HG03354 (cell line): ENCODE measurements at regions not wholly inside any gene's neighbourhood (a gene's known extent, or its start where the extent isn't known, plus 50 kb on each side); places are given as distances from the start of the nearest gene placed in this dataset.
"Not testable (repeated sequence)": the region's sequence is repeated elsewhere in the genome, so short reads cannot be mapped to it uniquely, and the experiment has no call there.

Experiments
- ATAC-seq: cut with Tn5 transposase; IDR thresholded peaks from one replicate; pipeline ENCODE4 v1.9.1; 2021; ENCODE audit warnings: mild to moderate bottlenecking; ENCODE audit not compliant: unreplicated experiment, poor library complexity, severe bottlenecking

GRCh38 chr4:117515921-117516320 is 430.5 kb upstream of the TRAM1L1 start:
- no peak for ATAC-seq

DNA sequence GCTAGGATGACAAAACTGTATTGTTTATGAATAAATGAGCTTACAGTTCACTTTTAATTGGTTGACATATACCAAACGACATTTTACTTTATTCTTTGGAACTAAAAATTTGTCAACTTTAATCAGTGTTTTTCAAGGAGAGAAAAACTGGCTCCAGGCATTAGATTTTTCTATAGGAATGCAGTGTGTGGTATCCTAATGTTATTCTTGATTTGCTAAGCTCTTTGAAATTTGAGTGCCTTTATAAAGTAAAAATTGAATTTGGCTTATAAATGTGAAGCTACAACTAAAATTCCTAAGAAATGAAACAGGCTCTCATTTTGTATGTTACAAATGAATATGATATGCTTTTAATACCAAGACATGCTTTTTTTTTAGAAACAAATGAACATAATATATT is 442.2 kb upstream of the TRAM1L1 start:
- no peak for ATAC-seq

DNA sequence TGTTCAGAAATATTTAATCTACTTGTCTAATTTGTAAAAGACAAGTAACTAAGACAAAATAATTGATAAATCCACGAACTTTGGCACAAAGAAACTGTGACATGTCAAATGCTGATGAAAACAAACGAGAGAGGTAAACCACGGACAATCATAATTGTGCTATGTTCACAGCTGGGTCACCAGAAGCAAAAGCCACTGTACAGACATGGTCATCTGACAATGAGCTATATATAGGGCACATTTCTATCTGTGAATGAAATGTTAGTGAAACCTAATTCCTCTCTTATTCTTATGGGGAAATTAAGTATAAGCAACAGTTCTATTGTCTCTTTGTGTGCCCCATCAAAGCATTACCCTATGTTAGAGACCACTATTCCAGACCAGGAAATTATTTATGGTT is 444.0 kb upstream of the TRAM1L1 start:
- no peak for ATAC-seq

DNA sequence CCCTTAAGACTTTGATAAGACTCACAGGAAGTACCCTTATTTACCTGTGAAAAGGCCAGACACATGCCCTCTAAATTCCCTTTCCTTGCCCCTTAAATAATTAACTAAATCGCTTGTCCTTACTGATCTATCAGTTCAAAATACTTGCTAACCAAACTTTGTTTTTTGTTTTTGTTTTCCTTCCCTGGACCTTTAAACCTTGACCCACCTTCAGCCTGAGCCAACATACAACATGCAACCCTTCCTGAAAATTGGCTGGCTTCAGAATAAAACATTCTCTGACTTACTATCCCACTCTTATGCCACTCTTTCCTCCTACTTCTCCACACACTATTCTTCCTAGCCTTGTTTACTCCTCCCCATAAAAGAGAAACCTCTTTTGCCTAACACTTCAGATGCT is 448.1 kb upstream of the TRAM1L1 start:
- ATAC-seq, result no peak

- ATAC-seq, result no peak
These were observed 459.7 kb upstream of the TRAM1L1 start for GRCh38 chr4:117545039-117545438.

DNA sequence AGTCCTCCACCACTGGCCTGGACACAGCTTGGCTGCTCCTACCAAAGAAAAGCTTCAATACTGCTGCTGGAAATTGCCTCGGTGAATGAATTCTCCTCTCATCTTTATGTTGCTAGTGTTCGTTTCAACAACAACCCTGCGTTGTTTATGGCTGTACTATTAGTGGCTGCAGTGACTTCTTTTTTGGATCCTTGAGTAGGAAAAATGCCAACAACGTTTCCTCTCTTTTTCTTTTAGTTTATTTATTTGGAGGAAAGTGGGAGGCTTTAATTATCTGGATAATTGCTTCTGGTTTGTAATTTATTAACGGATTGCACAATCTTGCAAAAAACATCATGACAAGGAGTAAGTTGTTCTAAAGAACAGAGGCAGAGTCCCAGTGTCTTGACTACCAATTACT is 464.1 kb upstream of the TRAM1L1 start:
- ATAC-seq, result no peak

DNA sequence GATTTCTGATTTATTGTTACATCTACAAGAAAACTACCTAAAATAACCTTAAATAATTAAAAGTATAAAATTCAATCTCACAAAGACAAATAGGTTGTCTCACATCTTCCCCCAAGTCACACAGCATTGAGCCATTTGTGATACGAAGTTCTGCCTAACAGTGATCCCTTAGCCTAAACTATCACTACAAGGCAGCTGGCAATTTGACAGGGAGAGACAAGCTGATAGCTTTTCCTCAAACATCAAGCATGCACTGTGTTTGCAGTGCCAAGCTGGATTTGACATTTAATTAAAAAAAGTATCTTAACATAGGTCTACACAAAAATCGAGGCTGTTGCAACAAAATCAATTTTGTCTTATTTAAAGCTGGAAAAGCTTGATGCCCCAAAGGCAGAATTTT is 464.7 kb upstream of the TRAM1L1 start:
- no peak for ATAC-seq

GRCh38 chr4:117560329-117560728 is 474.0 kb upstream of the NDST3 start:
- no peak for ATAC-seq

GRCh38 chr4:117574085-117574484 is 460.2 kb upstream of the NDST3 start:
- no peak for ATAC-seq

GRCh38 chr4:117575850-117576249 is 458.4 kb upstream of the NDST3 start:
- ATAC-seq, result no peak

DNA sequence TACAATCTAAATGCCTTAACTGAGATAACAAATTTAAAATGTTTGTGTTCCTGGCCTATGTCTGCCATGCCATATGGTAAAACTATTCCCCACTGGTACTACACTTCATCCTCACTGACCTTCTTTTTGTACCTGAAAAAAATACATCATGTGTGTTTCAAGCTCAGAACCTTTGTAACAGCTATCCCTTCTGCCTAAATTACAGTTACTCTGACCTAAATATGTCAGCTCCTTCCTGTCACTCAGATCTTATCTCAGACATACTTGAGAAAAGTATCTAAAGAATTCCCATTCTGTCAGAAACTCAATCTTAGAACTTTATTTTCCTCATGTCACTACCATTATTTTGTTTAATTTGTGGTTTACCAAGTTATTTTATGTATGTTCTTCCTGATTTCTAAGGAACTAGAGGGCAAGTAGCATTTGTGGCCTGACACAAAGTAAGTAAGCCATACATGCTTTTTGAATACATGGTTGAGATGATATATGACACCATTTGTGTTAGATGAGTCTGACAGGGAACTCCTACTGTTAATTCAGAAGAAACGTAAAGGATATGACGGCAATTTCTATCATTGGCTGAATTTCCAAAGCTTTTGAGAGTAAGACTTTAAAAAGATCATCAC is 456.5 kb upstream of the NDST3 start:
- ATAC-seq, result no peak

DNA sequence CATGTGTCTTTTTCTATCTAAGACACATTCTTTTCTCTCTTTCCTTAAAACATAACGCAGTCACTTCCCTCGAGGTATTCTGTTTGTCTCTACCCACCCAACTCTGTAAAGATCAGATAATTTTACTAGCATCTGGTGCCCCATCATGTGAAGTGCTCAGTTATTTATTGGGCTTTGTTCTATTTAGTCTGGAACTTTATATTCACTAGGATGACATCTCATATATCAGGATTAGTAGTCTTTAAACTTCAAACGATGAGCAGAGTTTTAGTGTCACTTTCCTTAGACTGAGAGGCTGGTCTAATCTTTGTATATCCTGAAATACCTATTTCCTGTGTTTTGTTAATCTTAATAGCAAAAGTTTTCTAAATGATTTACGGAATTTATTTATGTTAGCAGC is 445.5 kb upstream of the NDST3 start:
- no peak for ATAC-seq

DNA sequence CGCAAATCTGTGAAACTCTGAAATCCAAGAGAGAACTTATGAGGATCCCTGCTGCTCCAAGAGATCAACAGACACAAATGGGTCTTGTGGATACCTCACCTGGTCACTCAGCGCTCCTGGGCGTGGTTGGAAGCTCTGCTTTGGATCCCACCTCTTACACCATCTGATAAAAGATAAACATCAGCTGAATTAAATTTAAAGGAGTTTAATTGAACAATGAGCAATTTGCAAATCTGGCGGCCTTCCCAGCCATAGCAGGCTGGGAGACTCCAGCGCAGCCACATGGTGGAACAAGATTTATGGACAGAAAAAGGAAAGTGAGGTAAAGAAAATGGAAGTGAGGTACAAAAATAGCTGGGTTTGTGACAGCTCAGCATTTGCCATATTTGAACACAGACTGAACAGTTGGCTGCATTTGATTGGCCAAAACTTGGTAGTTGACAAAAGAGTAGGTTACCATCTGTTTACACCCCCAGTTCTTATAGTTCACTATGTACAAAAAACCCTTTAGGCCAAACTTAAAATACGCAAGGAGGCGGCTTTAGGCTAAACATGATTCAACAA is 437.3 kb upstream of the NDST3 start:
- ATAC-seq, result no peak

- ATAC-seq, result not testable (repeated sequence)
These were observed 434.9 kb upstream of the NDST3 start for GRCh38 chr4:117599393-117599792.

GRCh38 chr4:117600936-117601335 is 433.4 kb upstream of the NDST3 start:
- not testable (repeated sequence) for ATAC-seq

- no peak for ATAC-seq
These were observed 423.5 kb upstream of the NDST3 start for GRCh38 chr4:117610706-117611308.

DNA sequence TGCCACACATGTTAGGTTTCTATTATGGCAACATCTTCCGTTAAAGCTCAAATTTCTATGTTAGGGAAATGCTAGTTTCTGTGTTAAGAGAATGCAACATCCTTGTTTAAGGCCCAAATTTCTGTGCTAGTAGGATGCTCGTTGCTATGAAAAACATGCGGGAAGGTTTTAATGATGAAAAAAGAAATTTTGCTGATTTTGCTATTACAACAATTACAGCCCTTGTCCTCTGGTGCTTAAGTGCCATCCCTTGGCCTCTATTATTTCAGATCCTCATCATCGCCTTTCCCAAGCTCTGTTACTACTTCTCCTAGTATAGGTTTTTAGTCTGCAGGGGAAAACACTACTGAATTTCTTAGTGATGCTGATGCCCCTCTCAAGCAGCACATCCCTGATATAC is 412.6 kb upstream of the NDST3 start:
- ATAC-seq, result no peak

- ATAC-seq, result no peak
These were observed 411.0 kb upstream of the NDST3 start for GRCh38 chr4:117623326-117623725.

DNA sequence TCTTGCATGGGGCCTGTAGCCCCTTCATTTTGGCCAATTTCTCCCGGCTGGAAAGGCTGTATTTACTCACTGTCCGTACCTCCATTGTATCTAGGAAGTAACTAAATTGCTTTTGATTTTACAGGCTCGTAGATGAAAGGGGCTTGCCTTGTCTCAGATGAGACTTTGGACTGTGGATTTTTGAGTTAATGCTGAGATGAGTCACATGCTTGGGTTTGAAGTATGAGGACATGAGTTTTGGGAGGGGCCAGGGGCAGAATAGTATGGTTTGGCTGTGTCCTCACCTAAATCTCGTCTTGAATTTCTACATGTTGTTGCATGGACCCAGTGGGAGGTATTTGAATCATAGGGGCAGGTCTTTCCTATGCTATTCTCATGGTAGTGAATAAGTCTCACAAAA is 407.6 kb upstream of the NDST3 start:
- no peak for ATAC-seq

DNA sequence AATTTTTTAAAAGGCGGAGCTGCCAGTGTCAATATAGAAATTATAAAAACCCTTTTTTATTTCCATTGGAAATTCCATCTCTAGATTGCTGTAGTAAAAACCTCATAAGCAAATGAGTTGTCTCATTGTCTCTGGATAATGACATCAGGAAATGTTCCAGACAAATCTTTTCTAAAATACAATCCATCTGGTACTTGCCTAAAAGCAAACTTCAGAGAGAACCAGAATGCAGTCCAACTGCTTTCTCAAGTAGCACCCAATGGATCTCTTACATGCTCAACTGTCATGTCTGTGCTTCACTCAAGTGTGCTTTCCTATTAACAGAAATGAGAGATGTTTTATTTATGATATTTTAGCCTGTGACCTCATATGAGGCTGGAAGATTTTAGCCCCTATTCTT is 399.6 kb upstream of the NDST3 start:
- no peak for ATAC-seq

- ATAC-seq, result no peak
These were observed 396.9 kb upstream of the NDST3 start for GRCh38 chr4:117637347-117637746.

- no peak for ATAC-seq
These were observed 393.4 kb upstream of the NDST3 start for GRCh38 chr4:117640836-117641235.
